Left cardiac atrium (tissue), 4 donors: ENCODE measurements at regions not wholly inside any gene's neighbourhood (a gene's known extent, or its start where the extent isn't known, plus 50 kb on each side); places are given as distances from the start of the nearest gene placed in this dataset.

ENCODE experiments used
- ATAC-seq, 2 donors: fragments of 200-7000 bp; cut with Tn5 transposase; one replicate each; pipeline ENCODE4 v1.9.1; 2020; ENCODE audit warnings: mild to moderate bottlenecking in 2 of 2, moderate library complexity in 2 of 2
- DNase-seq: peaks from one replicate; pipeline ENCODE4 v3.0.0-alpha.2; 2020
- intact Hi-C, 2 donors: fragments of 100-400 bp; cut with DNase I; formaldehyde crosslinking; loops; one replicate each; pipeline versions ENCODE4 v1.14.1 to v1.15.1; 2022 to 2023
- donor health status: DM: no; HTN: yes; CAD: no.
- donor health status: DM: no; HTN: yes; CAD: no; lungs with severe emphysema.
- donor health status: DM: yes; HTN: yes; CAD: no.
- donor health status: Dilated cardiomyopathy.

- ATAC-seq, result no peak
- intact Hi-C loops, result no loop called here
- no peak for DNase-seq
Measured at GRCh38 chr20:6480328-6481200, 286.9 kb upstream of the BMP2 start.

GRCh38 chr20:6473197-6473596, 294.3 kb upstream of the BMP2 start:
- ATAC-seq (no peak), DNase-seq (no peak)
- intact Hi-C loops, result no loop called here

GRCh38 chr20:6471871-6472270, 295.6 kb upstream of the BMP2 start:
- intact Hi-C loops, result no loop called here

GRCh38 chr20:6471110-6471647, 296.3 kb upstream of the BMP2 start:
- intact Hi-C loops, result no loop called here
- DNase-seq, result no peak
- no peak for ATAC-seq

More at GRCh38 chr20:6471871-6472270, 295.6 kb upstream of the BMP2 start:
- DNase-seq, result no peak
- ATAC-seq, result no peak

- DNase-seq (no peak), ATAC-seq (no peak)
- intact Hi-C loops, result no loop called here
Measured at GRCh38 chr20:6469695-6470094, 297.8 kb upstream of the BMP2 start.

DNA sequence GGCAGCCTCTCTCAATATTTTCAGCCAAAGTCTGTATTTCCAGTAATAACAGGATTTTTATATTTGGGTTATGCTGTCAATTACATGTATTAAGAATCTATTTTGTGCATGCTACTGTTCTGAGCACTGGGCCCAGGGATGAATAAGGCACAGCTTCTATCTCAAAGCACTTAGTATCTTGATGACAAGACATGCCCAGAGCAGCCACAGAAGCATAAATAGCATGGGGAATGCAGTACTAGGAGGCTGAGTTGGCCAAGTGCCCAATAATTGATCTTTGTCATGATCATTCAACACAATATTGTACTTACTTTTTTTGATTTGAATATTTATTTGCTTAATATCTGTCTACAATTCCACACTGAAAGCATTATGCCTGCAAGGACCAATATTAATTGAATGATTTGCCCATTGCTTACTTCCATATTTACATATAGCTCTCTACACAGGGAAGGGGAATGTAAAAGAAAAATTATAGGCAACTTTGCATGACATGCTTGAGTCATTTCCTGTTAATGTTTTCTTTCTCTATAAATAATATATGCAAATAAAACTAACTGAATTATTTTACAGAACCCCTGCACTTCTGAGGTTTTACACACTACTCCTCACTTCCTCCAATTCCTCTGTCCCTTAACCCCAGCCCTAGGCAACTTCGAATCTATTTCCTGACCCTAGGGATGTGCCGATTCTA, 298.9 kb upstream of the BMP2 start:
- no peak for DNase-seq
- intact Hi-C loops, result no loop called here
- ATAC-seq, result no peak

DNA sequence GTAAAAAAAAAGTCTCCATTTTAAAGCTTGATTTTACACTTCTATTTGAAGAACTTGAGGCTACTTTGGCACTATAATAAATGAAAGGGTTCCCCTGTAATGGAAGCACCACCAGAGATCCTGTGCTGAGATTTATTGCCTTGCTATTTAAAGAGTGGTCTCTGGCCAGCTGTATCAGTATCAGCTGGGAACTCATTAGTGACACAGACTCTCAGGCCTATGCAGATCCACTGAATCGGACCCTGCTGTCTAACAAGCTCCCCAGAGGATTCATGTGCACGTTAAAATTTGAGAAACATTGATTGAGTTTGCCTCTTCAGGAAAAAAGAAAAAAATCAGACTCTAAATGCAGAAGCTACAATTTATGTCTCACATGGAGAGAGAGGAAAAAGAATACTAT, 299.9 kb upstream of the BMP2 start:
- ATAC-seq (no peak), DNase-seq (no peak)
- intact Hi-C loops, result no loop called here

- intact Hi-C loops, result no loop called here
- no peak for ATAC-seq
- DNase-seq, result no peak
Measured at GRCh38 chr20:6466075-6466810, 301.2 kb upstream of the BMP2 start.

GRCh38 chr20:6450841-6451240, 316.6 kb upstream of the BMP2 start:
- ATAC-seq (no peak), DNase-seq (no peak)
- intact Hi-C loops, result no loop called here

DNA sequence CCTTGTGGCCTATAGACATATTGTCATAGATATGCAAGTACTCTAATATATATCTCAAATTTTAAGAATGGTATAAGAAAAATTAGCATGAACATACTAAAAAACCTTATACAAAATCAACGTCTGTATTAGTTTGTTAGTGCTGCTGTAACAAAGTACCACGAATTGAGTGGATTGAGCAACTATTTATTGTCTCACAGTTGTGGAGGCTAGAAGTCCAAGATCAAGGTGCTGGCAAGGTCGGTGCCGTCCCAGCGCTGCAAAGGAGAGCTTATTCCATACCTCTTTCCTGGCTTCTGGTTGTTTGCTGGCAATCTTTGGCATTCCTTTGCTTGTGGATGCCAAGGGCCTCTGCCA, 317.6 kb upstream of the FERMT1 start:
- DNase-seq (no peak), ATAC-seq (no peak)

GRCh38 chr20:6439737-6440442, 317.1 kb upstream of the FERMT1 start:
- ATAC-seq, result no peak
- DNase-seq, result no peak
- intact Hi-C loops, result no loop called here

More for the DNA sequence above, 317.6 kb upstream of the FERMT1 start:
- intact Hi-C loops, result no loop called here

DNA sequence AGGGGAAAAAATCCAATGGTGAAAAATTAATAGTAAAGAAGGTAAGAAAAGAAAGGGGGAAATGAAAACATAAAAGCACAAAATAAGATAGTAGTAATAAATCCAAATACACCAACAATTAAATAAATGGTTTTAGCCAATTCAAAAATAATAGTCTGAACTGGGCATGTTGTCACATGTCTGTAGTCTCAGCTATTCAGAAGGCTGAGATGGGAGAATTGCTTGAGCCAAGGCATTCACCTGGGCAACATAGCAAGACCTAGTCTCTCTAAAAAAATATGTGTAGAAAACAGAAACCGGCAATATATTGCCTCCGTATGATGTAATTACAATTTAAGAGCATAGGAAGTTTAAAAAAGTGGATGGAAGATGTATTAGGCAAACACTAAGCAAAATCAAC, 311.3 kb upstream of the FERMT1 start:
- no peak for ATAC-seq
- intact Hi-C loops, result no loop called here
- DNase-seq, result no peak

DNA sequence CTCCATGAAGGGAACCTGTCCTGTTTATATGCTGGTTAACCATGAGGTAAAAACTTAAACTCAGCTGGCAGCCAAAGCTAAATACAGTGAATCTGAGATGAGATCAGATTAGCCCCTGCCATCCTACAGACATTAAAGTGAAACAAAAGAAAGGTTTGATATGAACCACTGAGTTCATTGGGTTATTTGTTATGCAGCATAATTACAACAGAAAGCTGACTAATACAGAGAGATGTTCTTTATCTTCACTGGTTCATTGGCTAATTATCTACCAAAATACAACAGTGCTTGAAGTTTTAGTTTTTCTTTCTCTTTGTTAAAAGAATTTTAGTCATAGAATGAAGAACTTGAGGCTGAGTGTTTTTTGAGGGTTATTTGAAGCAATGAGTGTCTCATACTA, 307.6 kb upstream of the FERMT1 start:
- no peak for DNase-seq
- intact Hi-C loops, result no loop called here
- no peak for ATAC-seq

DNA sequence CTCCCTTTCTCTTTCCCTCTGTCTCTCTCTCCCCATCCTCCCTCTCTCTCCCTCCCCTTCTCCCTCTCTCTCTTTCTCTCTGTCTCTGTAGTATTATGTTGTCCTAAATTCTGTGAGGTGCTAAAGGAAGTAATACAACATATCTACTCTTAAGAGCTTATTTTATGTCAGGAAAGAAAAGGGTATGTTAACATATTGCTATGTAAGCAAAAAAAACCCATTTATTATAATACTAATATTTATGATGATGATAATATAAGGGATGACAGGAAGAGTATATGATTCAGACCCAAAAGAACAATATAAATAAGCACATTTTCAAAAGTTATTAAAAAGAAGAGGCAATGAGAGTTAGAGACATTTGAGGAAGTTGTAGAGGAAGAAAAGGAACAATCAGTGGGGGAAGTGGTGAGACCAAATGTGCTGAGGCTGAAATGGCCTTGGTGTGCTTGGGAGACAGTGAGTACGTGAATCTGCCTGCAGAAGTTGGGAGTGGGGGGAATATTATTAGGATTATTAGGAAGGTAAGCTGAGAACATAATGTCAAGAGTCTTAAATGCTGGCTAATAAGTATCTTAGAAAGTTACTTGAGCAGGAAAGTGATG, 303.6 kb upstream of the FERMT1 start:
- intact Hi-C loops, result no loop called here
- ATAC-seq (no peak), DNase-seq (no peak)

GRCh38 chr20:6421321-6422248, 298.8 kb upstream of the FERMT1 start:
- DNase-seq (no peak), ATAC-seq (no peak)
- intact Hi-C loops, result no loop called here

DNA sequence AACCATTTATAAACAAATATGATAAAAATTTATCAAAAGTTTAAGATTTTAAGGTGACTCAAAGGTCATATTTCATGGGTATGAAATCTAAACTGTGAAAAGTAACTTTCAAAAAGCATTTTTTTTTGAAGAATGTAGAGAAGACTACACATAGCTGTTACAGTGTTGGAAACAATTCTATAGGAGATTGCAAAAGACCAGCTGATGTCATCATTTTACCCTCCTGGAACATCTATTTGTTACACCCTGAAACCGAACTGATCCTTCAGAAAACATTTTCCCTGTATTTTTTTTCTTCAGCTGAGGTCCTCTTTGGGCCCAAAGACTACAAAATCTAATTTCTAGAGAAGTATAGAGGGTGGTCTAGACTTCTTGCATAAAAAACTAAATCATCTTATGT, 297.5 kb upstream of the FERMT1 start:
- intact Hi-C loops, result no loop called here
- ATAC-seq (no peak), DNase-seq (no peak)

GRCh38 chr20:6418732-6419131, 295.9 kb upstream of the FERMT1 start:
- intact Hi-C loops, result no loop called here
- no peak for DNase-seq
- ATAC-seq, result no peak

DNA sequence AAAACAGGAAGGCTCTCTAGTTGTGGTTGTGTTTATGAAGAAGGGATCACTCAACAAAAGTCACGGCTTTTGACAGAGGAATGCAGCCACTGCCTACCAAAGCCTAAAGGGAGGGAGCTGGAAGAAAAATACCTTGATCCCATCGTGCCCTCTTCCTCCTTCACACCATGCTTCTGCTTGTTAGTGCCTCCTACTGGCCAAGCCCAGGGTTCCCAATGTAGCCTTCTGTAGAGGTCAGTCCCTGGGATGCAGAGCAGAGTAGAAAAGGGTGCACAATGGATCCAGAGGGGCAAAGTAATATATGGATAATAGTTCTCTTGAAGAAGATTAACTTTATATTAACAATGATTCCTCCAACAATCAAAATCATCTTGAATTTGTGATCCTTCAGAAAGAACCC, 293.5 kb upstream of the FERMT1 start:
- ATAC-seq (no peak), DNase-seq (no peak)
- intact Hi-C loops, result no loop called here
